Muscle layer of colon (tissue), 2 donors: ENCODE measurements at regions not wholly inside any gene's neighbourhood (a gene's known extent, or its start where the extent isn't known, plus 50 kb on each side); places are given as distances from the start of the nearest gene placed in this dataset.

Source experiments
- H3K27ac ChIP-seq: one replicate; pipeline ENCODE4 v1.7.0; 2013; ENCODE audit warnings: low read depth, mild to moderate bottlenecking, low read length, moderate library complexity
- H3K27me3 ChIP-seq, 2 donors: one replicate each; pipeline ENCODE4 v1.7.0; 2013; ENCODE audit warnings: low read length in 2 of 2, mild to moderate bottlenecking in 2 of 2; ENCODE audit not compliant: insufficient read depth in 2 of 2, control insufficient read depth in 1 of 2
- H3K36me3 ChIP-seq: one replicate; pipeline ENCODE4 v1.7.0; 2013; ENCODE audit warnings: mild to moderate bottlenecking, low read length; ENCODE audit not compliant: insufficient read depth
- H3K4me1 ChIP-seq: one replicate; pipeline ENCODE4 v1.7.0; 2013; ENCODE audit warnings: mild to moderate bottlenecking, low read length; ENCODE audit not compliant: insufficient read depth
- H3K4me3 ChIP-seq, 2 donors: one replicate each; pipeline ENCODE4 v1.7.0; 2013; ENCODE audit warnings: low read length in 2 of 2, low read depth in 1 of 2, mild to moderate bottlenecking in 1 of 2, moderate library complexity in 1 of 2
- H3K9ac ChIP-seq: one replicate; pipeline ENCODE4 v1.7.0; 2013; ENCODE audit warnings: low read length
- H3K9me3 ChIP-seq: one replicate; pipeline ENCODE4 v1.7.0; 2013; ENCODE audit warnings: mild to moderate bottlenecking, low read length
- donor health status: abdominal sarcoma.
- donor health status: Adenocarcinoma of cecum.

DNA sequence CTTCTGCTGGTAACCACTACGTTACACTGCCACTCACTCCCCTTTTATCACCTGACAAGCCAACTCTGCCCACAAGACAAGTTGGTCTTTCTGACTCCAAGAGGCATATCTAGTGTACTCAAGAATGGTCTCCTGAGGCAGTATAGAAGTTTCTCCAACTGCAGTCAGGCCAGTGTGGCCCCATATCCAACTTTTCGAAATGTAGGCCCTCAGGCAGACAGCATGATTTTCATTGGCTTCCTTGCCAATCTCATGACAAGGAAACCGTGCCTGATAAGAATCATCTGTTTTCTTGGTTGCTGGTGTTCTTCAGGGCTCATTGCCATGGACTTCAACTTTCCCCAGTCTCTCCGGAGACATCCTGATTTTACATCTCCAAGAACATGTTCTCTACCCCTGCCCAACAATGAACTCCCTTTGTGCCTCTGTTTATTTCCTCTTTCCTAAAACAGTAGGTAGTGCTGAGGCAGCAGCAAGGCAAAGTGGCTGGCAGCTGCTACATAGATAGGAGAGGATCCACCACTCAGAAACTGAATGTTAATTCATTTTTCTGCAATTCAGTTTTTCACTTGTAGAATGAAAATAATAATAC is 62.6 kb upstream of the SEMA6A start:
- Histone ChIP-seq H3K36me3 (no peaks in the 10 kb centered on the region), H3K4me3 (no peak overlapping the region), H3K4me1 (no peaks in the 10 kb centered on the region), H3K27me3 (no peaks in the 10 kb centered on the region), H3K27ac (no peak overlapping the region), H3K9ac (no peak overlapping the region), H3K9me3 (no peaks in the 10 kb centered on the region)

- Histone ChIP-seq H3K27ac (no peak overlapping the region), H3K27me3 (no peaks in the 10 kb centered on the region), H3K9ac (no peak overlapping the region), H3K9me3 (no peaks in the 10 kb centered on the region), H3K4me1 (no peaks in the 10 kb centered on the region), H3K4me3 (no peak overlapping the region), H3K36me3 (no peaks in the 10 kb centered on the region)
Measured at GRCh38 chr5:116632890-116633289, 58.3 kb upstream of the SEMA6A start.

DNA sequence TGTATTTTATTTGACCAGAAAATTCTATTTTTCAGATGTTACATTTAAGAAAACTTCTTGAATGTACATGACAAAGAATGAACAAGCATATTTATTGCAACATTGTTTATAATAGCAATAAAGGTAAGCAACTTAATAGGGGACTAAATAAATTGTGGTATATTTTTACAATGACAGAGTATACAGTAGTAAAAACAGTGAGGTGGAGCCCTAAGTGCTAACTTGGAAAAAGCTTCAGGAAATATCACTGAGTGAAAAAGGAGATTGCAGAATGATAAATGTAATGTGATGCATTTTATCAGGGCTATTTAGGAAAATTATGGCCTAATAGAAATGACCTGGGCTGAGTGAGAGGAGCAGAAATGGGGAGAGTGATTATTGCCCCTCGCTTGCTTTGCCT is 56.5 kb upstream of the SEMA6A start:
- Histone ChIP-seq H3K4me1 (peaks cover 7% of the 10 kb centered on the region), H3K36me3 (no peaks in the 10 kb centered on the region), H3K9ac (no peak overlapping the region), H3K27me3 (no peaks in the 10 kb centered on the region), H3K27ac (no peak overlapping the region), H3K9me3 (no peaks in the 10 kb centered on the region), H3K4me3 (no peak overlapping the region)

GRCh38 chr5:116629168-116629567 is 54.5 kb upstream of the SEMA6A start:
- Histone ChIP-seq H3K4me1 (peaks cover 14% of the 10 kb centered on the region), H3K36me3 (no peaks in the 10 kb centered on the region), H3K27ac (no peak overlapping the region), H3K4me3 (no peak overlapping the region), H3K9me3 (no peaks in the 10 kb centered on the region), H3K9ac (no peak overlapping the region), H3K27me3 (no peaks in the 10 kb centered on the region)

DNA sequence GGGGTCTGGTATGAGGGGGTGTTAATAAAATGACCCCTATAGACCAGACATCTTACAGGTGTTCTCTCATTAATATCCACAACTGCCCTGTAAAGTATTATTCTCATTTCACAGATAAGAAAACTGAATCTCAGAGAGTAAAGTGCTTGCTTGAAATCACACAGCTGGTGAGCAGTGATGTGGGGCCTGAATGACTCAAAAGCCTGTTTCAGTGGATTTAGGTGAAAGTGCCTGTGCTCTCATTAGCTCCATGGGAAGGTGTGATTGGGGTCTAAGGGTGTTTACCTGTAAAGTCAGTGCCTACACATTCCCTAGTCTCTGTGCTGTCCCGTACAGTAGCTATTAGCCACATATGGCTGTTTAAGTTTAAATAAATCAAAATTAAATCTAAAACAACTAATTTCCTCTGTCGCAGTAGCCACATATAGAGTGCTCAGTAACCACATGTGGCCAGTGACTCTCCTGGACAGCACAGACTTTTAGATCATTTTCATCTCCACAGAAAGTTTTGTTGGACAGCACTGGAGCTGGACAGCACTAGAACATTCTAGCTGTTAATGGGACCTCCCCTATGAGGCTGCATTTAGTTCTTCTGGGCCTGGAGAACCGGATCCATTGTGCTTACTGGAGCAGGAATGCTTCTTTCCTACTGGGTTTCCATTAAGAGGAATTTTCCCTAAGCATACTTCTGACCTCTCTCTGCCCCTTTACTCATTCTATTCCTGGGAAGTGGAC is 52.5 kb upstream of the SEMA6A start:
- no peak overlapping the region for H3K27ac ChIP-seq
- no peaks in the 10 kb centered on the region for H3K36me3 ChIP-seq
- H3K27me3 ChIP-seq: no peaks in the 10 kb centered on the region
- H3K4me1 ChIP-seq: peaks cover 14% of the 10 kb centered on the region
- H3K9ac ChIP-seq: no peak overlapping the region
- no peaks in the 10 kb centered on the region for H3K9me3 ChIP-seq
- no peak overlapping the region for H3K4me3 ChIP-seq

- Histone ChIP-seq H3K9ac (no peak overlapping the region), H3K4me3 (peak overlapping the region in 1 of 2 donors; percentile 22), H3K27ac (peak overlapping the region; percentile 61), H3K4me1 (peaks cover 14% of the 10 kb centered on the region), H3K27me3 (no peaks in the 10 kb centered on the region), H3K9me3 (no peaks in the 10 kb centered on the region), H3K36me3 (no peaks in the 10 kb centered on the region)
Measured at GRCh38 chr5:116626272-116626723, 51.7 kb upstream of the SEMA6A start.
